ENCODE measurements at regions not wholly inside any gene's neighbourhood (a gene's known extent, or its start where the extent isn't known, plus 50 kb on each side); places are given as distances from the start of the nearest gene placed in this dataset.

- Histone ChIP-seq H2BK15ac (ENCODE audit: low read depth, low read length) (no peak overlapping the region), H2BK120ac (ENCODE audit: low read depth, low read length, poor library complexity, severe bottlenecking) (no peak overlapping the region), H3K18ac (ENCODE audit: insufficient read length, low read depth, low read length) (no peak overlapping the region), H2BK5ac (ENCODE audit: insufficient read length, low read length) (no peak overlapping the region), H3K4me2 (ENCODE audit: insufficient read depth, insufficient read length, low read length) (no peak overlapping the region), H4K20me1 (ENCODE audit: control insufficient read depth, insufficient read depth, insufficient read length) (no peaks in the 10 kb centered on the region), H3K56ac (ENCODE audit: insufficient read length, low read depth, low read length) (no peak overlapping the region), H3K79me1 (ENCODE audit: insufficient read depth, low read depth, low read length, poor library complexity, severe bottlenecking) (no peaks in the 10 kb centered on the region), H3K27ac (ENCODE audit: insufficient read length, low read depth, low read length) (no peak overlapping the region), H3K23ac (ENCODE audit: insufficient read length, low read depth, low read length) (no peak overlapping the region), H2BK20ac (ENCODE audit: low read depth, low read length, poor library complexity, severe bottlenecking) (no peak overlapping the region), H3K23me2 (ENCODE audit: insufficient read length, low read depth, low read length, poor library complexity, severe bottlenecking) (no peaks in the 10 kb centered on the region), H3K4ac (ENCODE audit: low read depth, low read length) (no peak overlapping the region), H3K14ac (ENCODE audit: insufficient read depth, low read length) (no peak overlapping the region), H3K27me3 (ENCODE audit: insufficient read depth, low read length) (no peaks in the 10 kb centered on the region), H3K9me3 (ENCODE audit: control insufficient read depth, low read depth, low read length) (no peaks in the 10 kb centered on the region), H4K8ac (replicated peaks; ENCODE audit: insufficient read length, low read depth, low read length) (no peak overlapping the region), H3K79me2 (ENCODE audit: insufficient read depth, low read length) (no peaks in the 10 kb centered on the region), H3K9ac (ENCODE audit: extremely low read depth, insufficient read length, low read length) (no peak overlapping the region), H3T11ph (ENCODE audit: low read length) (no peak overlapping the region), H4K5ac (ENCODE audit: insufficient read length, low read depth, low read length) (no peak overlapping the region), H4K91ac (ENCODE audit: insufficient read length, low read depth, low read length) (no peak overlapping the region), H2AK5ac (ENCODE audit: insufficient read length, low read length) (no peak overlapping the region), H2AFZ (ENCODE audit: low read length) (no peak overlapping the region), H3K4me1 (ENCODE audit: insufficient read depth, low read length) (no peaks in the 10 kb centered on the region; the same call in 1 of the 2 replicates), H2BK12ac (ENCODE audit: insufficient read length, low read depth, low read length) (no peak overlapping the region)
- DNase-seq, result no peak
- no CpG with 5 or more reads among the region's 4 CpGs for WGBS (ENCODE audit: extremely low coverage, insufficient read length, low lambda C conversion rate)
- Mint-ChIP-seq H3K27me3 (ENCODE audit: low read depth) (peaks cover 29% of the 10 kb centered on the region), H3K4me3 (no peak overlapping the region), H3K27ac (no peak overlapping the region), H3K9me3 (no peaks in the 10 kb centered on the region; a peak in 2 of 5 replicates), H3K4me1 (no peaks in the 10 kb centered on the region), H3K36me3 (ENCODE audit: insufficient read depth in 1 of 3, low read depth in 3 of 3) (no peaks in the 10 kb centered on the region)
- TF ChIP-seq CTCF (conservative IDR thresholded peaks at IDR 0.05), result no peak
These were observed 159.1 kb upstream of the WDR1 start for GRCh38 chr4:10275696-10276095.
